MCF 10A (cell line): ENCODE measurements at regions not wholly inside any gene's neighbourhood (a gene's known extent, or its start where the extent isn't known, plus 50 kb on each side); places are given as distances from the start of the nearest gene placed in this dataset.

ENCODE experiments used
- BruUV-seq: library from RNA; stranded (reverse); fragments of 400-500 nt; replicated peaks from 2 replicates; lab custom pipeline; 2021; lab: Mats Ljungman, UMichigan
- CTCF ChIA-PET: fragments of 300-600 bp; sonication (Branson Sonifier 250); formaldehyde crosslinking; extraction: SDS; loops from one replicate; lab custom pipeline; 2021; ENCODE audit warnings: antibody characterized with exemption, inconsistent platforms; lab: Yijun Ruan, JAX
- POLR2A ChIA-PET: fragments of 300-600, 350-650 bp; sonication (Branson Sonifier 250); formaldehyde crosslinking; extraction: SDS; loops from one replicate; lab custom pipeline; 2020; ENCODE audit warnings: antibody characterized with exemption, inconsistent platforms; lab: Yijun Ruan, JAX
- DNase-seq: peaks from one replicate; pipeline ENCODE4 v3.0.0-alpha.2; 2018; ENCODE audit not compliant: unreplicated experiment
- H3K27ac Mint-ChIP-seq: one replicate; pipeline ENCODE4 v1.8.0; 2022; ENCODE audit warnings: mild to moderate bottlenecking, low read depth, mixed read lengths; ENCODE audit not compliant: unreplicated experiment
- H3K27me3 Mint-ChIP-seq: one replicate; pipeline ENCODE4 v1.8.0; 2022; ENCODE audit warnings: mixed read lengths; ENCODE audit not compliant: insufficient read depth, unreplicated experiment
- H3K36me3 Mint-ChIP-seq: one replicate; pipeline ENCODE4 v1.8.0; 2022; ENCODE audit warnings: mild to moderate bottlenecking, moderate library complexity, mixed read lengths; ENCODE audit not compliant: insufficient read depth, unreplicated experiment
- H3K4me1 Mint-ChIP-seq: one replicate; pipeline ENCODE4 v1.8.0; 2022; ENCODE audit warnings: mixed read lengths; ENCODE audit not compliant: insufficient read depth, unreplicated experiment
- H3K4me3 Mint-ChIP-seq: one replicate; pipeline ENCODE4 v1.8.0; 2022; ENCODE audit warnings: mild to moderate bottlenecking, moderate library complexity, mixed read lengths; ENCODE audit not compliant: unreplicated experiment
- H3K9me3 Mint-ChIP-seq: one replicate; pipeline ENCODE4 v1.8.0; 2022; ENCODE audit warnings: mixed read lengths; ENCODE audit not compliant: unreplicated experiment
- intact Hi-C: fragments of 100-400 bp; cut with micrococcal nuclease; formaldehyde crosslinking; loops from 2 replicates; pipeline ENCODE4 v1.14.1; 2022
- TF ChIP-seq, protein P1 (sequence below): fragments of 200-600 bp; IDR thresholded peaks from one replicate; pipeline ENCODE4 v1.8.0; 2022; ENCODE audit warnings: antibody characterized with exemption, mild to moderate bottlenecking; ENCODE audit not compliant: unreplicated experiment

DNA sequence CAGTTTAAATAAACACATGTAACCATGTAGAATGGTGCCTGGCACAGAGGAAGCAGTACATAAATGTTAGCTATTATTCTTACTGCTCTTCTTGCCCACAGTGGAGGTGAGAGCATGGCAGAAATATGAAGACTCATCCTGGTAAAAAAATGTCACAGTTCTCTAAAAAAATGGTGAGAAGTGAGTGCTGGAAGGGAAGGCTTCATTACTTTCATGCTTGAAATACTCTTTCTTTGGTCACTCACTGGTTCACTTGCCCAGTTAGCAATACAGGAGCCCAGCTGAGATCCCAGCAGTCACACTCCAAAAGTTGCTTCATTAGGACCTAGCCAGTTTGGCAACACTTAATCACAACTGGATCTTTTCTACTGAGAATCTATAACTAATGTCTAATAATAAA lies 1017.2 kb downstream of the TUSC7 start:
- TF ChIP-seq, protein P1, sequence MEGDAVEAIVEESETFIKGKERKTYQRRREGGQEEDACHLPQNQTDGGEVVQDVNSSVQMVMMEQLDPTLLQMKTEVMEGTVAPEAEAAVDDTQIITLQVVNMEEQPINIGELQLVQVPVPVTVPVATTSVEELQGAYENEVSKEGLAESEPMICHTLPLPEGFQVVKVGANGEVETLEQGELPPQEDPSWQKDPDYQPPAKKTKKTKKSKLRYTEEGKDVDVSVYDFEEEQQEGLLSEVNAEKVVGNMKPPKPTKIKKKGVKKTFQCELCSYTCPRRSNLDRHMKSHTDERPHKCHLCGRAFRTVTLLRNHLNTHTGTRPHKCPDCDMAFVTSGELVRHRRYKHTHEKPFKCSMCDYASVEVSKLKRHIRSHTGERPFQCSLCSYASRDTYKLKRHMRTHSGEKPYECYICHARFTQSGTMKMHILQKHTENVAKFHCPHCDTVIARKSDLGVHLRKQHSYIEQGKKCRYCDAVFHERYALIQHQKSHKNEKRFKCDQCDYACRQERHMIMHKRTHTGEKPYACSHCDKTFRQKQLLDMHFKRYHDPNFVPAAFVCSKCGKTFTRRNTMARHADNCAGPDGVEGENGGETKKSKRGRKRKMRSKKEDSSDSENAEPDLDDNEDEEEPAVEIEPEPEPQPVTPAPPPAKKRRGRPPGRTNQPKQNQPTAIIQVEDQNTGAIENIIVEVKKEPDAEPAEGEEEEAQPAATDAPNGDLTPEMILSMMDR, result no peak
- no peak overlapping the region for H3K27ac Mint-ChIP-seq
- H3K9me3 Mint-ChIP-seq, result no peaks in the 10 kb centered on the region
- H3K4me3 Mint-ChIP-seq, result no peak overlapping the region
- BruUV-seq, result no TSS peak
- intact Hi-C loops, result loop anchor here (10.0 kb wide), 1 partner anchor 268 kb away; no protein-coding TSS in a partner anchor
- no peaks in the 10 kb centered on the region for H3K27me3 Mint-ChIP-seq
- H3K4me1 Mint-ChIP-seq, result no peaks in the 10 kb centered on the region
- DNase-seq, result no peak
- ChIA-PET CTCF (interaction anchor here (0.6 to 1.8 kb wide), 5 partner anchors 9 to 955 kb away, joined by 3 to 4 read pairs (median 3); no protein-coding TSS in a partner anchor), POLR2A (interaction anchor here (0.7 kb wide), 1 partner anchor 9 kb away, joined by 3 read pairs; no protein-coding TSS in a partner anchor)
- H3K36me3 Mint-ChIP-seq, result no peaks in the 10 kb centered on the region

DNA sequence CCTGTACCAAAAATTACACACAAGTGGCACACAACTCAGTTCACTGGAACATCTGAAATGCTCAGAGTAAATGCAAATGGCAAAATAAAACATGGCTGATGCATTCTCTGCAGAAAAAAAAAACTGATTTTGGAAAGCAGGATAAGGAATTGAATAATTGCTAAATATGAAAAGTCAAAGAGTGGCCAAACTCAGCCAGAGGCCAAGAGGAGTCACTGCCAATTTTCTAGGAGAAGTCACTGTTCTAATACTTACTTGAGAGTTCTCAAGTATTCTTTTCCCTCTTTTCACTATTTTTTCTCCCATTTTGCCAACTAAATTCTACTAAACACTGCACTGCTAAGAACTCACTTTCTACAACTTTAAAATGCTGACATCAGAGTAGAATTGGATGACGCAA lies 1018.6 kb downstream of the TUSC7 start:
- Mint-ChIP-seq H3K27ac (no peak overlapping the region), H3K4me1 (no peaks in the 10 kb centered on the region), H3K27me3 (no peaks in the 10 kb centered on the region), H3K9me3 (no peaks in the 10 kb centered on the region), H3K4me3 (no peak overlapping the region), H3K36me3 (no peaks in the 10 kb centered on the region)
- no TSS peak for BruUV-seq
- CTCF ChIA-PET, result no interaction called here
- intact Hi-C loops, result loop anchor here (10.0 kb wide), 1 partner anchor 267 kb away; no protein-coding TSS in a partner anchor
- POLR2A ChIA-PET, result interaction anchor here (0.7 kb wide), 1 partner anchor 145 kb away, joined by 3 read pairs; no protein-coding TSS in a partner anchor
- DNase-seq, result no peak
- TF ChIP-seq, protein P1, result no peak

DNA sequence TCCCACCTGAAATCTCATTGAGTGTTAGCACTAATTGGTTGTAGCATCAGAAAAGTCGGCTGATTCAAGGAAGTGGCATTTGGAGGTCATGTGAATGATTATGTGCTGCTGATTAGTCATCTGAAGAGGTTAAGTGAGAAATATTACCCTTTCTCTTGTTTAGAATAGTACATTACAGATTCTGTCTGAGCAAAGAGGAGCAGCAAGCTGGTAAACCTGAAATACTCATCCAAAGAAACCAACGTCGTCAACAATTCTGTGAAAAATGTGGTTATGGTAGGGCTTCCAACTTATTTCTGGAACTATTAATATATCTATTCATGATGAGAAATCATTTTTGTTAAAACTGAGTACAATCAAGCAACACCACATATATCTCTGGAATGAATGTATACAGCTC lies 1024.9 kb downstream of the TUSC7 start:
- Mint-ChIP-seq H3K27ac (peak overlapping the region; percentile 6), H3K4me1 (peaks cover 34% of the 10 kb centered on the region), H3K4me3 (no peak overlapping the region), H3K27me3 (no peaks in the 10 kb centered on the region), H3K36me3 (no peaks in the 10 kb centered on the region), H3K9me3 (no peaks in the 10 kb centered on the region)
- BruUV-seq, result no TSS peak
- no peak for DNase-seq
- CTCF ChIA-PET, result interaction anchor here (0.5 to 0.9 kb wide), 7 partner anchors 14 to 898 kb away, joined by 3 to 5 read pairs (median 3); no protein-coding TSS in a partner anchor
- TF ChIP-seq, protein P1, result no peak
- POLR2A ChIA-PET, result interaction anchor here (1.0 to 1.5 kb wide), 3 partner anchors 10 to 22 kb away, joined by 3 read pairs; no protein-coding TSS in a partner anchor
- intact Hi-C loops, result no loop called here

DNA sequence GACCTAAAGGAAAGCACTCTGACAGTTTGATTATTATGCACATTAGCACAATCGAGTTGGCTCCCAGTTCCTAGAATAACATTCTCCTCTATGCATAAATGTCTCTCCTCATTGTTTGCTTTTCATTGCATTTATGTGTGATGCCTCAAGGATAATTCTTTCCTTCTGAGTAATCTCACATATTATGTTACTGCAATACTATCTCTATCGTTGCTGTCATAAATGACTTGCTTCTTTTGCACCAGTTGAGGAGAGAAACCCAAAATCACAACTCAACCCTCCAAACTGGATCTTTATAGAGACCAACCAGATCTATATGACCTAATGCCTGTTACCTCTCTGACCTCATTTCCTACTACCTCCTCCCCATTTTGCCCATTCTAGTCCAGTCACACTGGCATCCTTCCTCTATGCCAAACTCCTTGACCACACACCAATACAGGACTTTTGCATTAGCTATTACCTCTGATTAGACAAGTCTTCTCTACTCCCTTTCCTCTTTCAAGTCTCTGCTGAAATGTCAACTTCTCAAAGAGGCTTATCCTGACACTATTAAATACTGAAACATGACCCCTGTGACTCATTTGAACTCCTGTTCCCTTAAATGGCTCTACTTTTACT lies 1026.0 kb downstream of the TUSC7 start:
- no TSS peak for BruUV-seq
- peak; percentile 60 for DNase-seq
- intact Hi-C loops, result no loop called here
- peak overlapping the region; percentile 6 for H3K27ac Mint-ChIP-seq
- peaks cover 34% of the 10 kb centered on the region for H3K4me1 Mint-ChIP-seq
- H3K27me3 Mint-ChIP-seq, result no peaks in the 10 kb centered on the region
- no peaks in the 10 kb centered on the region for H3K9me3 Mint-ChIP-seq
- H3K36me3 Mint-ChIP-seq, result no peaks in the 10 kb centered on the region
- POLR2A ChIA-PET, result interaction anchor here (0.8 kb wide), 1 partner anchor 9 kb away, joined by 3 read pairs; no protein-coding TSS in a partner anchor
- H3K4me3 Mint-ChIP-seq, result no peak overlapping the region
- TF ChIP-seq, protein P1, result no peak
- CTCF ChIA-PET, result interaction anchor here (0.7 kb wide), 1 partner anchor 81 kb away, joined by 3 read pairs; no protein-coding TSS in a partner anchor
